ENCODE measurements at regions not wholly inside any gene's neighbourhood (a gene's known extent, or its start where the extent isn't known, plus 50 kb on each side); places are given as distances from the start of the nearest gene placed in this dataset.

DNA sequence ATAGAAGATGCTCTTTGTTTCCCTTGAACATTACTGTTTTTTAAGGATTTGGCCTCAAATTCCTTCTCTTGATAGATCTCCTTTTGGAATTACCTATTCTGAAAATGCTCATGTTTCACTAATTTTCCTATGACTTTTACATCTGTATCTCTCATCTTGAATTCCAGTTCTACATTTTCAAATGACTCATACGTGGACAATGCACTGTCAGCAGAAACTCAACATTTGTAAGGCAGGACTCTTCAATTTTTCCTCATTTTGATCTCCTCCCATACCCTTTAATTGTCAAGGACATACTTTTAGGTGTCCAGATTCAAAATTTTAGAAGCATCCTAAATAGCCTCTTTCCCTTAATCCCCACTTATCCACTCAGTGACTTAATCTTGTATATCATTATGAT, 341.0 kb upstream of the RASGRP1 start:
- H3K36me3 ChIP-seq (replicated peaks): no peaks in the 10 kb centered on the region
- H3K4me3 ChIP-seq: no peak overlapping the region

DNA sequence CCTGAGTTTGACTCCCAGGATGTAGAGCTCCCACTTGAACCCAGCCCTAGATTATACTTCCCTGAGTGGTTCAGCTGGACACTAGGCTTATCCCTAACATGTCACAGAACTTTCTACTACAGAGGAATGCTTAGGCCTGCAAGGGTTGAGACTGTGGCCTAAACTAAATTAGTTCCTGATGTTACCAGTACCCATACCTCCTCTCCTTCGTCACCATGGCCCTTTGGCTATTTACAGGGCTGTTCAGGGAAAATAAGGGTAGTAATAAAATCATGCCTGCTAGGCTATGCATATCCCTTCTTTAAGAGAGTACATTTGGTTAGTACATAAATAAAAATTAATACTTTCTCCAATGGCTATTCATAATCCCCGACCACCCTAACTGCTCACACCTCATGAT, 356.4 kb upstream of the RASGRP1 start:
- in situ Hi-C loops (cut with MboI; ENCODE audit: low sequenced_read_pairs): no loop called here

More for the DNA sequence above, 341.0 kb upstream of the RASGRP1 start:
- Histone ChIP-seq H3K27me3 (ENCODE audit: low read depth) (no peaks in the 10 kb centered on the region), H3K9me3 (no peaks in the 10 kb centered on the region), H3K4me1 (no peaks in the 10 kb centered on the region)
- in situ Hi-C loops (cut with MboI; ENCODE audit: low sequenced_read_pairs): no loop called here
- no peak for DNase-seq (ENCODE audit: low spot score in 2 of 2)

DNA sequence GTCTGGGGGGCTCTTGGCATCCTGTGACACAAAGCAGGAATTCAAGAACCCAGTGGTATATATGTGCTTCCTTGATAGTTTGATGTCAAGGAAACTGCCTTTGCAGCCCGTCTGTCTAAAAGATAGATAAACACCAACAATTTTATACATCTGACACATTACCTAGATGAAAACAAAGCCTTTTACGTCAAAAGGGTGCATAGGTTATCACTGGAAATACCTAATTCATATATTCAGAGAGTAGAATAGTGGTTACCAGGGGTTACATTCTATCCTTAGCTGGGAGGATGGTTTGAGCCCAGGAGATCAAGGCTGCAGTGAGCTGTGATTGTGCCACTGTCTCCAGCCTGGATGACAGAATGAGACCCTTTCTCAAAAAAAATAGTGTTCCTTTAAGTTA, 356.9 kb upstream of the RASGRP1 start:
- Histone ChIP-seq H3K4me1 (no peaks in the 10 kb centered on the region), H3K27me3 (ENCODE audit: low read depth) (no peaks in the 10 kb centered on the region), H3K36me3 (replicated peaks) (no peaks in the 10 kb centered on the region), H3K4me3 (no peak overlapping the region), H3K9me3 (no peaks in the 10 kb centered on the region)
- in situ Hi-C loops (cut with MboI; ENCODE audit: low sequenced_read_pairs): no loop called here
- DNase-seq (ENCODE audit: low spot score in 2 of 2): no peak

More for the DNA sequence above, 356.4 kb upstream of the RASGRP1 start:
- Histone ChIP-seq H3K27me3 (ENCODE audit: low read depth) (no peaks in the 10 kb centered on the region), H3K4me3 (no peak overlapping the region), H3K4me1 (no peaks in the 10 kb centered on the region), H3K9me3 (no peaks in the 10 kb centered on the region), H3K36me3 (replicated peaks) (no peaks in the 10 kb centered on the region)
- no peak for DNase-seq (ENCODE audit: low spot score in 2 of 2)

DNA sequence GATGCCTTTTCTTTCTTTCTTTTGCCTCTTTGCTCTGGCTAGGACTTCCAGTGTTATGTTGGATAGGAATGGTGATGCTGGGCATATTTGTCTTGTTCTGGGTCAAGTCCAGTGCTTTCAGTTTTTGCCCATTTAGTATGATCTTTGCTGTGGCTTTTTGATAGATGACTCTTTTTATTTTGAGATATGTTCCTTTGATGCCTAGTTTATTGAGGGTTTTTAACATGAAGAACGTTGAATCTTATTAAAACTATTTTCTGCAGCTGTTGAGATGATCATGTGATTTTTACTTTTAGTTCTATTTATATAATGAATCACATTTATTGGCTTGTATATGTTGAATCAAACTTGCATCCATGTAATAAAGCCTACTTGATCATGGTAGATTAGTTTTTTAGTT, 363.8 kb upstream of the RASGRP1 start:
- no peaks in the 10 kb centered on the region for H3K4me1 ChIP-seq
- H3K9me3 ChIP-seq: no peaks in the 10 kb centered on the region
- DNase-seq (ENCODE audit: low spot score in 2 of 2): no peak
- in situ Hi-C loops (cut with MboI; ENCODE audit: low sequenced_read_pairs): no loop called here
- H3K4me3 ChIP-seq: no peak overlapping the region
- no peaks in the 10 kb centered on the region for H3K36me3 ChIP-seq (replicated peaks)
- no peaks in the 10 kb centered on the region for H3K27me3 ChIP-seq (ENCODE audit: low read depth)

DNA sequence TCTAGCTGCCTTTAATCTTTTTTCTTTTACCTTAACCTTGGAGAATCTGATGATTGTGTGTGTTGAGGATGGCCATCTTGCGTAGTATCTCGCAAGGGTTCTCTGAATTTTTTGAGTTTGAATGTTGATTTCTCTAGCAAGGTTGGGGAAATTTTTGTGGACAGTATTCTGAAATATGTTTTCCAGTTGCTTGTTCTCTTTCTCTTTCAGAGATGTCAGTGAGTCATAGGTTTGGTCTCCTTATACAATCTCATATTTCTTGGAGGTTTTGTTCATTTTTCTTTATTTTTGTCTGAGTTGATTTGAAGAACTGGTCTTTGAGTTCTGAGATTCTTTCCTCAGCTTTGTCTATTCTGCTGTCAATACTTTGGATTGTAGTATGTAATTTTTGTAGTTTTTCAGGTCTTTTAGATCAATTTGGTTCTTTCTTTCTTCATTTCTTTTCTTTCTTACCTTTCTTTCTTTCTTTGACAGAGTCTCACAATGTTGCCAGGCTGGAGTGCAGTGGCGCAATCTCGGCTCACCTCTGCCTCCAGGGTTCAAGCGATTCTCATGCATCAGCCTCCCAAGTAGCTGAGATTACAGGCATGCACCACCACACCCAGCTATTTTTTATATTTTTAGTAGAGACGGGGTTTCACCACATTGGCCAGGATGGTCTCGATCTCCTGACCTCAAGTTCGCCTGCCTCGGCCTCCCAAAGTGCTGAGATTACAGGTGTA, 366.4 kb upstream of the RASGRP1 start:
- H3K4me1 ChIP-seq: no peaks in the 10 kb centered on the region
- in situ Hi-C loops (cut with MboI; ENCODE audit: low sequenced_read_pairs): no loop called here
- no peak for DNase-seq (ENCODE audit: low spot score in 2 of 2)

DNA sequence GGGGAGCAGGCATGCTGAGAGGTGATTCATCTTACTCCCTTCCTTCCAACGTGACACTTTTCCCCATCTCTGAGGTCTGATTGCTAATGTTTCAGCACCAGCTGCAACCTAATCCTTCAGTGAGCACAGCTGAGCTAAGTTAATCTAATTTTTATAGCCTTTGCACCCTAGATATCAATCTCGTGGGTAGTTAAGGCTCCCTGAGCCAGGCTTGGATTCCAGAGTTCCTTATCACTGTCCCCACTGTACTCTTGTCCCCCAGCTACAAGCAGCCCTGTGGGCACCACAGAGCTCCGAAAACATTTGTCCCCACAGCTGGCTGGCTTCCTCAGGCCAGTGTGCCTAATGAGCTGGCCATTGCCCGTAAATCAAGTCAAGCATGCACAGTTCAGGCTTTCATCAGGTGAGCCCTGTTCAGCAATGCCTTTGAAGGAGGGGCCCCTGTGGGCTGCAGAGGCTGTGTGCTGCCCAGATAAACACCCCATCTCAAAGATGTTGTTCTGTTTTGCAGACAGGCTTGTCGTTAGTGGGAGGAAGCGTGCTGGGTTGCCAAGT, 376.9 kb upstream of the RASGRP1 start:
- H3K36me3 ChIP-seq (replicated peaks): no peaks in the 10 kb centered on the region
- H3K4me1 ChIP-seq: no peaks in the 10 kb centered on the region
- no peaks in the 10 kb centered on the region for H3K9me3 ChIP-seq
- in situ Hi-C loops (cut with MboI; ENCODE audit: low sequenced_read_pairs): no loop called here
- no peak overlapping the region for H3K4me3 ChIP-seq
- no peak for DNase-seq (ENCODE audit: low spot score in 2 of 2)
- H3K27me3 ChIP-seq (ENCODE audit: low read depth): no peaks in the 10 kb centered on the region; the same call in 1 of the 2 replicates

More for the DNA sequence above, 366.4 kb upstream of the RASGRP1 start:
- Histone ChIP-seq H3K9me3 (no peaks in the 10 kb centered on the region), H3K36me3 (replicated peaks) (no peaks in the 10 kb centered on the region), H3K27me3 (ENCODE audit: low read depth) (no peaks in the 10 kb centered on the region), H3K4me3 (no peak overlapping the region)

DNA sequence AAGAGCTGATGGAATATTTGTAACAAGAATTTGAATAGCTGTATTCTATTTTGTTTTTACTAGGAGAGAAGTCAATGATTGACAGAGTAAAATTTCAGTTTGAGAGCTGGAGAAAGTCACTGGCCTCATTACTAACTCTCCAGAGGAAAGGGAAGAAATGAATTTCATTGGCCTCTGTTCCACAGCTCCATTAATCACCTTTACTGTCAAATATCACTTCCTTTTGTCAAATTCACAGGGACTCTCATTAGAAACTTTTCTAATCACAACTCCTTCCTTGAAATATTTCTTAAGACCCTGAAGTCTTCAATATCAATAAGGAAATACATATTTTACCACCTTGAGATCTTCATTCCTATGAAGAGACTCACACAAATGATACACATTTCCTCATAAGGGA, 379.9 kb upstream of the RASGRP1 start:
- Histone ChIP-seq H3K4me1 (no peaks in the 10 kb centered on the region), H3K4me3 (no peak overlapping the region), H3K9me3 (no peaks in the 10 kb centered on the region), H3K27me3 (ENCODE audit: low read depth) (no peaks in the 10 kb centered on the region; the same call in 1 of the 2 replicates), H3K36me3 (replicated peaks) (no peaks in the 10 kb centered on the region)
- DNase-seq (ENCODE audit: low spot score in 2 of 2): no peak
- in situ Hi-C loops (cut with MboI; ENCODE audit: low sequenced_read_pairs): no loop called here

DNA sequence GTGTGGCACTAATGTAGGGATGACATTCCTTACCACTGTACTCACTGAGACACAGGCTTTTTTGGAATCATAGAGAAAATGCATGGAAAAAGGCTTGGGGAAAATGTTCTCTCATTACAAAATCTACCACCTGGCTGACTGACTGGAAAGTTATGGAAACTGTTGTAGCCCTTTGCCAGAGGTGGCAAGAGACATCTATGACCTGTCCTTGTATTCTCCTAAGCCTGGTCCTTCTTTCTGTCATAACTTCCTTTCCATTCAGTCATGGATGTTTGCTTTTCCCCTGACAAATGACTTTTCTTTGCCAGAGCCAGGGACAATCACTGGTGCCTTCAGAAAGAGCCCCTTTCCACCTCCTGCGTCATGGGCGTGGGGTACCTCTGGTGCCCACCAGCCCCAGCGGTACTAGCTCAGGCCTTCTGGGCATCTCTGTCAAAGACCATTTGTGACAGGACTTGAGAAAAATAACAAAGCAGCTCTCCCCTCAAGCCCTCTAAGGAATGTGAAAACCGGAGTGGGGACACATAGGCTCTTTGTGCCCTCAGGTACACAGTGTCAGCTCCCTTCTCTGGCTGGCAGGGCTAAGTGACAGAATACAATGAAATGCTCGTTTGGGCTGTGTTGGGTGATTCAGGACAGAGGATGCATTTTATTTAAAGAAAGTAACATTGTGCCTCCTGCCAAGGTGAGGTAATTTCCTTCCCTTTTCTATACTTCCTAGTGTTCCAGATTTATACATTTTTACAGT, 381.1 kb upstream of the RASGRP1 start:
- no peaks in the 10 kb centered on the region for H3K36me3 ChIP-seq (replicated peaks)
- H3K27me3 ChIP-seq (ENCODE audit: low read depth): no peaks in the 10 kb centered on the region; the same call in 1 of the 2 replicates
- H3K9me3 ChIP-seq: no peaks in the 10 kb centered on the region
- DNase-seq (ENCODE audit: low spot score in 2 of 2): no peak
- H3K4me1 ChIP-seq: no peaks in the 10 kb centered on the region
- no peak overlapping the region for H3K4me3 ChIP-seq
- in situ Hi-C loops (cut with MboI; ENCODE audit: low sequenced_read_pairs): no loop called here

DNA sequence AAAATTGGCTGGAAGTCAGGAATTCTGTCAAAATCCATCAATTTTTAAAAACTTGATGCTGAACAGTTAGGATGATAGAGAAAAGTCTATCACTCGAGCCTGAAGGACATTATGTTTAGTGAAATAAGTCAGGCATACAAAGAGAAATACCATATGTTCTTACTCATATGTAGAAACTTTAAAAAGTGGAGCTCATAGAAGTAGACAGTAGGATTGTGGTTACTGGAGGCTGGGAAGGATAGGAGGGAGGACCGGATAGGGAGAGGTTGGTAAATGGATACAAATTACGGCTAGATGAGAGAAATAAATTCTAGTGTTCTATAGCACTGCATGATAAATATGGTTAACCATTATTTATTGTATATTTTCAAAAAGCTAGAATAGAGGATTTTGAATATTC, 389.5 kb upstream of the RASGRP1 start:
- Histone ChIP-seq H3K27me3 (ENCODE audit: low read depth) (no peaks in the 10 kb centered on the region), H3K4me3 (no peak overlapping the region), H3K36me3 (replicated peaks) (no peaks in the 10 kb centered on the region), H3K9me3 (no peaks in the 10 kb centered on the region), H3K4me1 (no peaks in the 10 kb centered on the region)
- in situ Hi-C loops (cut with MboI; ENCODE audit: low sequenced_read_pairs): no loop called here
- no peak for DNase-seq (ENCODE audit: low spot score in 2 of 2)

DNA sequence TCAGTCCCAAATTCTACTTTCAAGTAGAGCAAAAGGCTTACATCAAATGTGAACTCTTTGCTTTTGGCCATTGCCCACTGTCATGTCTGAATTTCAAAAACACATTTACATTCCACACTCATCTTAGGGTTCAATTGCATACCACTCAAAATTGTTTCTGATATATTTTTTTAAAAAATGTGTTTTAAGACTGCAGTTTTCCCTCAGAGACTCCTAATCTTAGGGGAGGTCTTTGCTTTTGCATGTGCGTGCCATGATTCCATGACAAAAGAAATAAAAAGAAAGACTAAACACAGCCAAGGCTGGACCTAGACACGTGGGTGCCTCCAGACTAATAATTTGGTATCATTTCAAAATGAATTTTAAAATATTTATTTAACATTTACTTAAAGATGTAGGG, 396.8 kb upstream of the RASGRP1 start:
- Histone ChIP-seq H3K36me3 (replicated peaks) (no peaks in the 10 kb centered on the region), H3K9me3 (no peaks in the 10 kb centered on the region), H3K4me3 (no peak overlapping the region), H3K4me1 (no peaks in the 10 kb centered on the region), H3K27me3 (ENCODE audit: low read depth) (no peaks in the 10 kb centered on the region; the same call in 1 of the 2 replicates)
- in situ Hi-C loops (cut with MboI; ENCODE audit: low sequenced_read_pairs): no loop called here
- DNase-seq (ENCODE audit: low spot score in 2 of 2): no peak

DNA sequence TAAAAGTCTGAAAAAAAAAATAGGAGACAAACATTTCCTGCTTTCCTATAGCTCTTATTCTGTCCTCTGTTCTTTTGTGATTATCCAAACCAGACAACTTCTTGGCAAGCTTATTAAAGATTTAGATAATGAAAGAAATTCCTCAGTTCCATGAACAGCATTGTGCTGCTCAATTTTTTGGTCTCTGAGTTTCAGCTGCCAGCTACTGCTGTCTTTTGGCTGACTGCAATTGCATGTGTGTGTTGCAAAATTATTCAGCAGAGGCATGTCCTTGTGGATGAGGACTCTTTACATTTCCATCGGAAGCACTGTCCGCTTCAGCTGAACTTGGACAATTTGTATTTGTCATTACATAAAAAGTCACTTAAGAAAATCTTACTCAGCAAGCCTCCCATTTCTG, 397.3 kb upstream of the RASGRP1 start:
- Histone ChIP-seq H3K9me3 (no peaks in the 10 kb centered on the region), H3K4me1 (no peaks in the 10 kb centered on the region), H3K36me3 (replicated peaks) (no peaks in the 10 kb centered on the region), H3K27me3 (ENCODE audit: low read depth) (no peaks in the 10 kb centered on the region; the same call in 1 of the 2 replicates), H3K4me3 (no peak overlapping the region)
- in situ Hi-C loops (cut with MboI; ENCODE audit: low sequenced_read_pairs): no loop called here
- DNase-seq (ENCODE audit: low spot score in 2 of 2): no peak

DNA sequence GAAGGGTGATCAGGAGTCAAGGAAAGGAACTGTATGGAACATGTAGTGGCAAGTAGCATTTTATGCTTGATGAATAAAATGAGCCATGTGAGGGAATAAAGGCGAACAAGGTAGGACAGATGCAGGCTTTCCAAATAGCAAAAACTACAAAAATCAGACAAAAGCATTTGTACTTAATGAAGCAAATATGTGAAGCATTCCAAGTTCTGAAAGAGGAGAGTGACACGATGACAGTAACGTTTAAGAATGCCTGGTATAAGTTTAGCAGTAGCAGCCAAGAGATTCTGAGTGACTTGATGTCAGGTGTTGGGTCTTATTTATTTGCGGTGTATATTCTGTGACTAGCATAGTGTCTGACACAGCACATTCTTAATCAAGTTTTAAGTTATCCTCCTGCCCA, 408.2 kb upstream of the RASGRP1 start:
- DNase-seq (ENCODE audit: low spot score in 2 of 2): no peak
- no peaks in the 10 kb centered on the region for H3K9me3 ChIP-seq
- no peaks in the 10 kb centered on the region for H3K36me3 ChIP-seq (replicated peaks)
- no peak overlapping the region for H3K4me3 ChIP-seq
- in situ Hi-C loops (cut with MboI; ENCODE audit: low sequenced_read_pairs): no loop called here
- no peaks in the 10 kb centered on the region for H3K4me1 ChIP-seq
- H3K27me3 ChIP-seq (ENCODE audit: low read depth): no peaks in the 10 kb centered on the region

DNA sequence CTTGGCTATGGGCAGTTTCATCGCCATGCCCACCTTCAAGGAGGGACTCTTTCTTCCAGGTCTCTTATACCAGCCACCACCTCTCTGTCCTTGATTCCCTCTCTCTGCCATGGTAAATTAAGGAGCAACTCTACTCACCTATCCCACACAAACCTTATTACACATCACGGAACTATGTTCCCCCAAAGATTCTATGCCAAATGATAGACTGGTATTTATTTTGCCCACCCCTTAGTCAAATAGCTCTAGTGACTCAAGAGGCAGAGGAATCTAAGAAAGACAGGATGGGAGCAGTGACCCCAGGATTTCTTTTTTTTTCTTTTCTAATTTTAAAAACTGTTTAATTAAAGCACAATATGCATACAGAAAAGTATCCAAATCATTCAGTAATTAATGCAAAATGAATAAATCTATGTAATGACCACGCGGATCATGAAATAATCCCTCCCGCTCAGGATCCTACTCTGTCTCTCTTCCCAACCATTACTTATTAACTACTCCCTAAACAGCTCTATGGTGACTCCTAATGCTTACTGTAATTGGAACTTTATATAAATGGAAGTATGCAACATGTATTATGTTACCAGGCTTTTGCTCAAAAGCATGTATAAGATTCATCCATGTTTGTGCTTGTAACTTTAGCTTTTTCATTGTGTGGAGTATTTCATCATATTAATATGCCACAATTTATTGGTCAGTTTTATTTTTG, 410.8 kb upstream of the RASGRP1 start:
- Histone ChIP-seq H3K27me3 (ENCODE audit: low read depth) (no peaks in the 10 kb centered on the region), H3K36me3 (replicated peaks) (no peaks in the 10 kb centered on the region), H3K9me3 (no peaks in the 10 kb centered on the region), H3K4me1 (no peaks in the 10 kb centered on the region), H3K4me3 (no peak overlapping the region)
- no peak for DNase-seq (ENCODE audit: low spot score in 2 of 2)
- in situ Hi-C loops (cut with MboI; ENCODE audit: low sequenced_read_pairs): no loop called here

DNA sequence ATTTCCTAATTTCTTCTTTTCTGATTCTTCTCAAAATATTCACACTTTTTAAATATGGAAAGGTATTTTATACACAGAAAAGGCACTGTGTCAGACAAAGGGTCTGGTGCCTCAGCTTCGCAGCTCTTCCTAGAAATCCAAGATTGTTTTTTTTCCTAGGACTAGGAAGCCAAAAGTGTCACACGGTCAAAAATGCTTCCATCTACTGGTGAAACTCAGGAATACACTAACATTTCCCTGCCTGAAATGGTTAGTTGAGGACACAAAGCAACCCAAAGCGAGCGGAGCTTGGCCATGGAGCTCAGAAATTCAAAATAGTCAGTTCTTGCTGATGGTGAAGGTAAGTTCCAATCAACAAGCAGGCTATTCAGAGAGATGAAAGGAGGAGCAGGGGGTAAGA, 426.5 kb upstream of the RASGRP1 start:
- H3K36me3 ChIP-seq (replicated peaks): no peaks in the 10 kb centered on the region
- no peak for DNase-seq (ENCODE audit: low spot score in 2 of 2)
- H3K27me3 ChIP-seq (ENCODE audit: low read depth): no peaks in the 10 kb centered on the region
- no peaks in the 10 kb centered on the region for H3K4me1 ChIP-seq
- in situ Hi-C loops (cut with MboI; ENCODE audit: low sequenced_read_pairs): no loop called here
- no peaks in the 10 kb centered on the region for H3K9me3 ChIP-seq
- H3K4me3 ChIP-seq: no peak overlapping the region

All from HAP-1 (cell line).